ENCODE measurements at regions not wholly inside any gene's neighbourhood (a gene's known extent, or its start where the extent isn't known, plus 50 kb on each side); places are given as distances from the start of the nearest gene placed in this dataset.
"Not testable (repeated sequence)": the region's sequence is repeated elsewhere in the genome, so short reads cannot be mapped to it uniquely, and the experiment has no call there.

DNA sequence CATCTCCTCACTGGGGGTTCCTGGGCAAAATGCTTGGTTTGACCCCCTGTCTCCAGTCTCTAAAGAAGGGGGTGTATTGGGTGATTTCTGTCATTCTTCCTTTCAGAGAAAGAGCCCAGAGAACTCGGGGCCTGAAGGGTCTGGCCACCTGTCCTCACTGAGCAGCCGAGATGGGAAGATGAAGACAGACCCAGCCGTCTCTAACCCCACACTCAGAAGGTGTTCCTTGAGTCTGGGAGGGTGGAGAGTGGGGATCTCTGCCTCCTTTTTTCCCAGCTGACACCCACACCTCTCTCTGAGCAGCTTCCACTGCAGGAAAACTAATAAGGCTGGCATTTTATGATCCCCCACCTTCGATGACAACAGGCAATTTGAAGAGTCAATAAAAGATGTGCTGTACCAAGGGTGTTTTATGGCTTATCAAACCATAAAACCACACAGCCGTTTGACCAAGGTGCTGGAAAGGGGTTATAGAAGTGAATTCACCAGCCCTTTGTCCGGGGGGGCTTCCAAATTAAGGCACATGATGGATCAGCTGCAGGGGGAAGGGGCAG is 213.8 kb downstream of the SMAD2 start:
- Histone ChIP-seq H3K27ac (ENCODE audit: low read depth, low read length) (no peak overlapping the region), H3K4me3 (ENCODE audit: low read depth in 1 of 2, low read length in 2 of 2) (no peak overlapping the region), H3K27me3 (ENCODE audit: control insufficient read depth in 1 of 2, insufficient read depth in 2 of 2, low read length in 2 of 2) (no peaks in the 10 kb centered on the region), H3K9me3 (ENCODE audit: control insufficient read depth in 1 of 2, low read length in 2 of 2) (no peaks in the 10 kb centered on the region), H3K9ac (ENCODE audit: low read depth in 1 of 2, low read length in 2 of 2) (no peak overlapping the region), H3K4me1 (ENCODE audit: control insufficient read depth in 1 of 2, insufficient read depth in 2 of 2, low read length in 2 of 2) (no peaks in the 10 kb centered on the region), H3K36me3 (ENCODE audit: control insufficient read depth in 1 of 2, insufficient read depth in 2 of 2, low read length in 2 of 2) (no peaks in the 10 kb centered on the region)

DNA sequence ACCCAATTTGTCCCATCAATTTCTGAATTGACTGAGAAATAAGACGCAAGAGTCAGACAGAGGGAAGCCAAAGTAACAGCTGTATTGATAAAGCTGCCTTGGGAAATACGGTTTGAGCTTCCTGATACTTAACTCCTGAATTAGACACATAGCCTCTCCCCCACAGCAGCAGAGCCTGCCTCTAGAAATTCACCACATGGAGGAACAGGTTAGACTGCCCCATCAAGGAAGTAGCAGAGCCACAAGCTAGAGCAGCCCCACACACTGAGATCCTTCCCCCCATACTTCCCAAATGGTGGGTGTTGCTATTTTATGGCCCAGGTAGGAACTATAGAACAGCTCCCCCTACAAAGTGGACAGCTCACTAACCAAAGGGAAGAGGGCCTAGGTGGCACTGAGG is 220.0 kb downstream of the SMAD2 start:
- H3K9me3 ChIP-seq (ENCODE audit: control insufficient read depth in 1 of 2, low read length in 2 of 2): no peaks in the 10 kb centered on the region
- no peak overlapping the region for H3K9ac ChIP-seq (ENCODE audit: low read depth in 1 of 2, low read length in 2 of 2)
- no peaks in the 10 kb centered on the region for H3K36me3 ChIP-seq (ENCODE audit: control insufficient read depth in 1 of 2, insufficient read depth in 2 of 2, low read length in 2 of 2)
- no peaks in the 10 kb centered on the region for H3K4me1 ChIP-seq (ENCODE audit: control insufficient read depth in 1 of 2, insufficient read depth in 2 of 2, low read length in 2 of 2)
- H3K27me3 ChIP-seq (ENCODE audit: control insufficient read depth in 1 of 2, insufficient read depth in 2 of 2, low read length in 2 of 2): no peaks in the 10 kb centered on the region
- H3K4me3 ChIP-seq (ENCODE audit: low read depth in 1 of 2, low read length in 2 of 2): no peak overlapping the region
- no peak overlapping the region for H3K27ac ChIP-seq (ENCODE audit: low read depth, low read length)

DNA sequence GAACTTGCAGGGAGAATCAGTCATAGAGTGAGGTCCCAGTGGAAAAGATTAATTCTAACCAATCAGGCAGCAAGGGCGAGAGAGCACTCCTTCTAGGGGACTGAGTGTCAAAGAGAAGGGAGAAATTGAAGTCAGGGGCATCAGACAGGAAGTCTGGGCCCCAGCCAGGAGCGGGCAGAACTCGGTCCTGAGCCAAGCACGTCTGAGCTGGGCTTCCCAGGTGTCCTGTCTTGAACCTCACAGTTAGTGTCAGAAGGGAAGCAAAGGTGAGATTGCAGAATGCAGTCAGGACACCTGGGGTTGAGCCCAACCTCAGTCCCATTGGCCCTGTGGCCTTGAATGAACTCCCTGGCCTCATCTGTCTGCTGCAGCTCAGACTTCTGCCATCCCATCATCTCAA is 220.9 kb downstream of the SMAD2 start:
- Histone ChIP-seq H3K9ac (ENCODE audit: low read depth in 1 of 2, low read length in 2 of 2) (no peak overlapping the region), H3K4me1 (ENCODE audit: control insufficient read depth in 1 of 2, insufficient read depth in 2 of 2, low read length in 2 of 2) (no peaks in the 10 kb centered on the region), H3K9me3 (ENCODE audit: control insufficient read depth in 1 of 2, low read length in 2 of 2) (no peaks in the 10 kb centered on the region), H3K27ac (ENCODE audit: low read depth, low read length) (no peak overlapping the region), H3K27me3 (ENCODE audit: control insufficient read depth in 1 of 2, insufficient read depth in 2 of 2, low read length in 2 of 2) (peaks cover 0 to under 1% of the 10 kb centered on the region in 2 donors), H3K4me3 (ENCODE audit: low read depth in 1 of 2, low read length in 2 of 2) (no peak overlapping the region), H3K36me3 (ENCODE audit: control insufficient read depth in 1 of 2, insufficient read depth in 2 of 2, low read length in 2 of 2) (no peaks in the 10 kb centered on the region)

DNA sequence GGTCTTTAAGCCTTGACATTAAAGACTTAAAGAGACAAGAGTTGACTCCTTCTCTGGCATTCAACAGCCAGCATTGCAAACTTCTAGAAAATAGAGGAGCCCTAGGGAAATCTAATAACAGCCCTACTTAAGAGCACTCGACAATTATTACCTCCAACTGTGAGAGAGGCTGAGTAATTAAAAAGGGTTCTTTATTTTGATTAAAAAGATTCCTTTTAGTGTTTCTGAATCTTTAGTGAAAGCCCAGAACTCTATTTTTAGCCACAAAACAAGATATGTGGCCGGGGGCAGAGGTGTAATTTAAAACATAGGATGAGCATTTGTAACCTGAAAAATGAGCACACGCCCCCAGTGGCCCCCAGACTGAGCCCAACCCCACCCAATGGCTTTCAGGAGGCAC is 222.3 kb downstream of the SMAD2 start:
- no peaks in the 10 kb centered on the region for H3K36me3 ChIP-seq (ENCODE audit: control insufficient read depth in 1 of 2, insufficient read depth in 2 of 2, low read length in 2 of 2)
- H3K9me3 ChIP-seq (ENCODE audit: control insufficient read depth in 1 of 2, low read length in 2 of 2): no peaks in the 10 kb centered on the region
- H3K4me1 ChIP-seq (ENCODE audit: control insufficient read depth in 1 of 2, insufficient read depth in 2 of 2, low read length in 2 of 2): no peaks in the 10 kb centered on the region
- no peak overlapping the region for H3K9ac ChIP-seq (ENCODE audit: low read depth in 1 of 2, low read length in 2 of 2)
- H3K4me3 ChIP-seq (ENCODE audit: low read depth in 1 of 2, low read length in 2 of 2): no peak overlapping the region
- H3K27ac ChIP-seq (ENCODE audit: low read depth, low read length): no peak overlapping the region
- H3K27me3 ChIP-seq (ENCODE audit: control insufficient read depth in 1 of 2, insufficient read depth in 2 of 2, low read length in 2 of 2): peaks cover 0 to 3% of the 10 kb centered on the region in 2 donors

DNA sequence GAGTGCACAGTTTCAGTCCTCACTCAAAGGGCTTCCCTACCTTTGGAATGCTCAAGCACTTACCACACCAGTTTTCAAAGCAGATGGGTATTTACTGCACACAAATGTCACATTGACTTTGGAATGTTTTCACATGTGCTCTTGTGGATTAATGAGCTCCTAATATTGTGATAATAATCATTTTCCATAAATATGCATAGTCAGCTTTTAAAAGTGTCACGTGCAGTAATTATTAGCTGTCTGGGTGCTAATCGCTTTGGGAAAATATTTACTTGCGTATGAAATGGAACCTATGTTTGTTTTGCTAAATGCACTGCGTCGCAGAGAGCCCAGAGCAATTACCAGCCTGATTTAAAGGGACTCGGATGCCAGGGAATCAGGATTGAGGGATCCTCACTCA is 229.3 kb downstream of the SMAD2 start:
- no peak overlapping the region for H3K9ac ChIP-seq (ENCODE audit: low read depth in 1 of 2, low read length in 2 of 2)
- H3K36me3 ChIP-seq (ENCODE audit: control insufficient read depth in 1 of 2, insufficient read depth in 2 of 2, low read length in 2 of 2): no peaks in the 10 kb centered on the region
- H3K27me3 ChIP-seq (ENCODE audit: control insufficient read depth in 1 of 2, insufficient read depth in 2 of 2, low read length in 2 of 2): peaks cover 0 to 6% of the 10 kb centered on the region in 2 donors
- no peak overlapping the region for H3K27ac ChIP-seq (ENCODE audit: low read depth, low read length)
- H3K4me3 ChIP-seq (ENCODE audit: low read depth in 1 of 2, low read length in 2 of 2): no peak overlapping the region
- no peaks in the 10 kb centered on the region for H3K9me3 ChIP-seq (ENCODE audit: control insufficient read depth in 1 of 2, low read length in 2 of 2)
- no peaks in the 10 kb centered on the region for H3K4me1 ChIP-seq (ENCODE audit: control insufficient read depth in 1 of 2, insufficient read depth in 2 of 2, low read length in 2 of 2)

DNA sequence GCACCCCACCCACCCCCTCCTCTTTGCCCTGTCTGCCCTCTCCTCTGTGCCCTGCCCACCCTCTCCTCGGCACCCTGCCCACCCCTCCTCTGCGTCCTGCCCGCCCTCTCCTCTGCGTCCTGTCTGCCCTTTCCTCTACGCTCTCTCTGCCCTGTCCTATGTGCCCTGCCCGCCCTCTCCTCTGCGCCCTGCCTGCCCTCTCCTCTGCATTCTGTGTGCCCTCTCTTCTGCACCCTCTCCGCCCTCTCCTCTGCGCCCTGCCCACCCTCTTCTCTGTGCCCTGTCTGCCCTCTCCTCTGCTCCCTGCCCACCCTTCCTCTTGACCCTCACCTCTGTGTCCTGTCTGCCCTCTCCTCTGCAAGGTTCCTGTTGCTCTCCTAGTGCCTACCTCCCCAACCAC is 233.6 kb downstream of the SMAD2 start:
- peaks cover 0 to 3% of the 10 kb centered on the region in 2 donors for H3K27me3 ChIP-seq (ENCODE audit: control insufficient read depth in 1 of 2, insufficient read depth in 2 of 2, low read length in 2 of 2)
- H3K4me1 ChIP-seq (ENCODE audit: control insufficient read depth in 1 of 2, insufficient read depth in 2 of 2, low read length in 2 of 2): no peaks in the 10 kb centered on the region
- H3K36me3 ChIP-seq (ENCODE audit: control insufficient read depth in 1 of 2, insufficient read depth in 2 of 2, low read length in 2 of 2): no peaks in the 10 kb centered on the region
- H3K9me3 ChIP-seq (ENCODE audit: control insufficient read depth in 1 of 2, low read length in 2 of 2): no peaks in the 10 kb centered on the region
- no peak overlapping the region for H3K4me3 ChIP-seq (ENCODE audit: low read depth in 1 of 2, low read length in 2 of 2)
- H3K27ac ChIP-seq (ENCODE audit: low read depth, low read length): no peak overlapping the region
- no peak overlapping the region for H3K9ac ChIP-seq (ENCODE audit: low read depth in 1 of 2, low read length in 2 of 2)

DNA sequence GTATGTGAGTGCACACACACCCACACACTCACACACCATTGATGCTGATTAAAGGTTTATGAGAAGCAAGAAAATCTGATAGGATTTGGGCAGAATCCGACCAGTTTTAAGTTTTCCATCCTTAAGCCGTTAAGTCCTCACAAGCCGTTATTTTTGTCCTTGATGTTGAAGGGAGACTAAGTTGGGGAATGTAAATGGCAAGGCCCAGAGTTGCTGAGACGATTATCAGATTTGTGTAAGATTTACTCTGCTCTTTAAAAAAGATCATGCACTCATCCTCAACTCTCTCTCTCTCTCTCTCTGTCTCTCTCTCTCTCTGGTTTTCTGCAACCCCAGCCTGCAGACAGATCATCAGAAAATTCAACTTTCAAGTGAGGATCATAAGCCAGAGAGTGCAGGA is 238.8 kb downstream of the SMAD2 start:
- H3K27me3 ChIP-seq (ENCODE audit: control insufficient read depth in 1 of 2, insufficient read depth in 2 of 2, low read length in 2 of 2): no peaks in the 10 kb centered on the region
- H3K4me3 ChIP-seq (ENCODE audit: low read depth in 1 of 2, low read length in 2 of 2): no peak overlapping the region
- no peaks in the 10 kb centered on the region for H3K9me3 ChIP-seq (ENCODE audit: control insufficient read depth in 1 of 2, low read length in 2 of 2)

DNA sequence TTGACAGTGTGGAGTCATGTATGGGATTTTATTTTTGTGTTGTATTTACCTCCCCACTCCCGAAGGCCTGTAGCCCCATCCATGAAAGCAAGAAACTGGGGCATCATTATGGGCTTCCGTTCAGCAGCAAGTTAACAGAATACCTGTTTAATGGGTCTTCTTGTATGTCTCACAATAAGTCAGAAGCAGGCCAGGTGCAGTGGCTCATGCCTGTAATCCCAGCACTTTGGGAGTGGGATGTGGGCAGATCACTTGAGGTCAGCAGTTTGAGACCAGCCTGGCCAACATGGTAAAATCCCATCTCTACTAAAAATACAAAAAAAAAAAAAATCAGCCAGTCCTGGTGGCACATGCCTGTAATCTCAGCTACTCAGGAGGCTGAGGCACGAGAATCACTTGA is 239.7 kb downstream of the SMAD2 start:
- H3K36me3 ChIP-seq (ENCODE audit: control insufficient read depth in 1 of 2, insufficient read depth in 2 of 2, low read length in 2 of 2); H3K27ac ChIP-seq (ENCODE audit: low read depth, low read length); H3K9me3 ChIP-seq (ENCODE audit: control insufficient read depth in 1 of 2, low read length in 2 of 2); H3K9ac ChIP-seq (ENCODE audit: low read depth in 1 of 2, low read length in 2 of 2); H3K27me3 ChIP-seq (ENCODE audit: control insufficient read depth in 1 of 2, insufficient read depth in 2 of 2, low read length in 2 of 2); H3K4me1 ChIP-seq (ENCODE audit: control insufficient read depth in 1 of 2, insufficient read depth in 2 of 2, low read length in 2 of 2); H3K4me3 ChIP-seq (ENCODE audit: low read depth in 1 of 2, low read length in 2 of 2): not testable (repeated sequence)

More for the DNA sequence above, 238.8 kb downstream of the SMAD2 start:
- Histone ChIP-seq H3K4me1 (ENCODE audit: control insufficient read depth in 1 of 2, insufficient read depth in 2 of 2, low read length in 2 of 2) (no peaks in the 10 kb centered on the region), H3K27ac (ENCODE audit: low read depth, low read length) (no peak overlapping the region), H3K36me3 (ENCODE audit: control insufficient read depth in 1 of 2, insufficient read depth in 2 of 2, low read length in 2 of 2) (no peaks in the 10 kb centered on the region), H3K9ac (ENCODE audit: low read depth in 1 of 2, low read length in 2 of 2) (no peak overlapping the region)

DNA sequence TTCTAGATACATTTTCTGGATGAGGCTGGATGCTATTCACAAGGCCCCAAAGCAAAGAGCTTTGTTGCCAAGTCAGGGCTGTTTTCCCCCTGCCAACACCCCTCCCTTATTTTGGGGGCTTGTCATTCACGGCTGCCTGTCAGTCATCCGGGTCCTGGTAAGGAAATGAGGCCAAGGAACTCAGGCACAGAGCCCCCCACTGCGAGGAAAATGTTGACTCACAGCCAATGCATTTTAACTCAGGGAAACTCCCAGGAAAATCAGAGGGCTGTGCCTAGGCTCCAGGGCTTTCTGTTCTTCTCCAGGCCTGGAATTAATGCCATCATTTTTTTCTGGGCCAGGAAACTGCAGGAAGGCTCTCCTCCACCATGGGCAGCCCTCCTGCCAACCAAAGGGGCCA is 241.1 kb downstream of the SMAD2 start:
- Histone ChIP-seq H3K27me3 (ENCODE audit: control insufficient read depth in 1 of 2, insufficient read depth in 2 of 2, low read length in 2 of 2) (no peaks in the 10 kb centered on the region), H3K4me1 (ENCODE audit: control insufficient read depth in 1 of 2, insufficient read depth in 2 of 2, low read length in 2 of 2) (no peaks in the 10 kb centered on the region), H3K9ac (ENCODE audit: low read depth in 1 of 2, low read length in 2 of 2) (no peak overlapping the region), H3K9me3 (ENCODE audit: control insufficient read depth in 1 of 2, low read length in 2 of 2) (no peaks in the 10 kb centered on the region), H3K27ac (ENCODE audit: low read depth, low read length) (no peak overlapping the region), H3K36me3 (ENCODE audit: control insufficient read depth in 1 of 2, insufficient read depth in 2 of 2, low read length in 2 of 2) (no peaks in the 10 kb centered on the region), H3K4me3 (ENCODE audit: low read depth in 1 of 2, low read length in 2 of 2) (no peak overlapping the region)

DNA sequence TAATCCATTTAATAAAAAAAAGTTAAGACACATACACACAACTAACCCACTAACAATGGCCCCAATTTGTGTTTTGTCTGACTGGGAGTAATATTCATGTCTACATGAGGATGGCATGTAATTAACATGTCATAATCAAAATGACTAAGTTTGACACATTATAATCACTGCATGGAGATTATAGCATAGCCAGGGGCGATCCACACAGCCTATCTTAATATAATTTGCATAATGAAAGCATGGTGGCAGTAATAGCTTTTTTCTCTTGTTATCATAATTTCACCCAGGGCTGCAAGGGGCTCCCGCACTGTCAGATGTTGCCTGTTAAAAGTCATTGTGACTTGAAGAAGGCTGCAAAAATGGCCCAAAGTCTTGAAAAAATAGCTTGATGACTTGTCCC is 243.7 kb downstream of the SMAD2 start:
- Histone ChIP-seq H3K9ac (ENCODE audit: low read depth in 1 of 2, low read length in 2 of 2) (no peak overlapping the region), H3K36me3 (ENCODE audit: control insufficient read depth in 1 of 2, insufficient read depth in 2 of 2, low read length in 2 of 2) (no peaks in the 10 kb centered on the region), H3K4me1 (ENCODE audit: control insufficient read depth in 1 of 2, insufficient read depth in 2 of 2, low read length in 2 of 2) (no peaks in the 10 kb centered on the region), H3K4me3 (ENCODE audit: low read depth in 1 of 2, low read length in 2 of 2) (no peak overlapping the region), H3K27me3 (ENCODE audit: control insufficient read depth in 1 of 2, insufficient read depth in 2 of 2, low read length in 2 of 2) (no peaks in the 10 kb centered on the region), H3K9me3 (ENCODE audit: control insufficient read depth in 1 of 2, low read length in 2 of 2) (no peaks in the 10 kb centered on the region), H3K27ac (ENCODE audit: low read depth, low read length) (no peak overlapping the region)

DNA sequence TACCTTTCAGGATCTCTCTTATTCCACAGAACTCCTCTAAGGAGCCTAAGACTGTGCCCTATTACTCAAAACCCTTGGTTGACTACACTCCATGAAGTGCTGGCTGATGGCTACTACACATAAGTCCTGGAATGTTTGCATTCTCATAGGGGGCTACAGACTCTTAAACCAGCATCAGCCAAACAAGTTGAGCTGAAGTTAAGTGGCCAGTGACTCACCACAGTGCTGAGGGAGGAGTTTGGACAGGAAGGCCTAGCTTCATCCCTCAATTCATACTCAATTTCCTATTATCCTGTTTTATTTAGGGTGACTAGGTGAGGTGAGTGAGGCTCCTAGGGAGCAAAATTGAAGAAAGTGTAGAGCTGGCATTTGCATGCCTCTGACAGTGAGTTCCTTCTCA is 246.7 kb downstream of the SMAD2 start:
- Histone ChIP-seq H3K4me1 (ENCODE audit: control insufficient read depth in 1 of 2, insufficient read depth in 2 of 2, low read length in 2 of 2) (no peaks in the 10 kb centered on the region), H3K27me3 (ENCODE audit: control insufficient read depth in 1 of 2, insufficient read depth in 2 of 2, low read length in 2 of 2) (no peaks in the 10 kb centered on the region)

More for the DNA sequence above, 246.7 kb downstream of the SMAD2 start:
- no peaks in the 10 kb centered on the region for H3K36me3 ChIP-seq (ENCODE audit: control insufficient read depth in 1 of 2, insufficient read depth in 2 of 2, low read length in 2 of 2)
- no peak overlapping the region for H3K27ac ChIP-seq (ENCODE audit: low read depth, low read length)
- no peak overlapping the region for H3K4me3 ChIP-seq (ENCODE audit: low read depth in 1 of 2, low read length in 2 of 2)
- no peaks in the 10 kb centered on the region for H3K9me3 ChIP-seq (ENCODE audit: control insufficient read depth in 1 of 2, low read length in 2 of 2)
- no peak overlapping the region for H3K9ac ChIP-seq (ENCODE audit: low read depth in 1 of 2, low read length in 2 of 2)

Data from duodenal mucosa (tissue), 2 donors.